ENCODE measurements at regions not wholly inside any gene's neighbourhood (a gene's known extent, or its start where the extent isn't known, plus 50 kb on each side); places are given as distances from the start of the nearest gene placed in this dataset.
"Not testable (repeated sequence)": the region's sequence is repeated elsewhere in the genome, so short reads cannot be mapped to it uniquely, and the experiment has no call there.

DNA sequence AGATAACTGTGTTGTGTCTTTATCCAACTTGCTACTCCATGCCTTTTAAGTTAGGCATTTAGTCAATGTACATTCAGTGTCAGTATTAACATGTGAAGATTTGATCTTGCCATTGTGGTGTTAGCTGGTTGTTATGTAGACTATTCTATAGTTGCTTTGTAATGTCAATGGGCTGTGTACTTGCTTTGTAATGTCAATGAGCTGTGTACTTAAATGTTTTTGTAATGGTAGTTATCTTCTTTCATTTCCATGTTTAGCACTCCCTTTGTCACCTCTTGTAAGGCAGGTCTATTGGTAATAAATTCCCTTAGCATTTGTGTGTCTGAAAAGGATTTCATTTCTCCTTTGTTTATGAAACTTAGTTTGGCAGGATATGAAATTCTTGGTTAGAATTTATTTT lies 53.4 kb downstream of the MC4R start:
- DNase-seq = no peak

DNA sequence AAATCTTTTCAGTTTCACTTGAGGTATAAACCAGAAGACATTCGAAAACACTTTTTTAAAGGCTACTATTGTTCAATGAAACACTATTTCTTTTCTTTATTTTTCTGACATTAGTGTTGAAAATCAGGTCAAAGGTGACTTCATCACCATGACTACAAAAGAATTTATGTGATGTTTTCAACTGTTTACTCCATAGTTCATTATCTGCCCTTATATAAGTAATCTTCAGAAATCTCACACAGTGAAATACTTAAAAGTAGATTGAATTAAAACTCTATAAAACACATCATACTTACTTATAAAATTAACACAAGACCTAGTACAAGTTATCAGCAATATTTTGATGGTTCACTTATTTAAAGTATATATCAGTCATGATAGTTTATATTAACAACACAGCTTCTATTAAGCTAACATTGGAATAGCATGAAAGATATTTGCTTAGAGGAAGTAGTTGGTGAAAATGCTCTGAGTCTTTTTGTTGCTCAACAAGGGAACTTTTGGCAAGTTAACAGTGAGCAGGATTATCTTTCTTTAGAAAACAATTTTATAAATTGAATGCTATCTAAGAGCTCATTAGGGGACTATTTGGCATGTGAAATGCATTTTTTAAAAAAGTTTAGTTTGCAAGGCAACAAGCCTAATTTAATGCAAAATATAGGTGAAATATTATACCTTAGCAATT lies 60.8 kb downstream of the MC4R start:
- no peak for DNase-seq

- DNase-seq = no peak
These were observed 76.9 kb downstream of the MC4R start for GRCh38 chr18:60295674-60296073.

DNA sequence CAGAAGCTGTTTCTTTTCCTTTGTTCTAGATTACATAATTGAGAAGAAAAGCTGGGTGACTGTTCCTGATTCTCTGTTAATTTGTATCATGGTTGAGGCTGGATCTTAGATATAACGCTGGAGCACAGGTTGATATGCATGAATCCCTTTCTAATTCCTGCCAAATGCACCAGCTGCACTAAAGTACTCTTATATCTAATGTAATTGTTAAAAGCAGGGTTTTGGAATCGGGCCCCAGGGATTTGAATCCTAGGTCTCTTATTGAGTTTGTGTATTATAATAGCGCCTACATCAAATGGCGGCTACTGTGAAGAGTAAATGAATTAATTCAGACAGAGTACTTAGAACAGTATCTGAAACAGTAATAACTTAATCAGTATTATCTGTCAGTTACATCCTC lies 80.4 kb downstream of the MC4R start:
- peak; percentile 79 to 91 for DNase-seq

GRCh38 chr18:60279391-60279790 lies 93.2 kb downstream of the MC4R start:
- peak in 1 of 2 experiments; percentile 15 for DNase-seq

GRCh38 chr18:60277855-60278480 lies 94.6 kb downstream of the MC4R start:
- no peak for DNase-seq

DNA sequence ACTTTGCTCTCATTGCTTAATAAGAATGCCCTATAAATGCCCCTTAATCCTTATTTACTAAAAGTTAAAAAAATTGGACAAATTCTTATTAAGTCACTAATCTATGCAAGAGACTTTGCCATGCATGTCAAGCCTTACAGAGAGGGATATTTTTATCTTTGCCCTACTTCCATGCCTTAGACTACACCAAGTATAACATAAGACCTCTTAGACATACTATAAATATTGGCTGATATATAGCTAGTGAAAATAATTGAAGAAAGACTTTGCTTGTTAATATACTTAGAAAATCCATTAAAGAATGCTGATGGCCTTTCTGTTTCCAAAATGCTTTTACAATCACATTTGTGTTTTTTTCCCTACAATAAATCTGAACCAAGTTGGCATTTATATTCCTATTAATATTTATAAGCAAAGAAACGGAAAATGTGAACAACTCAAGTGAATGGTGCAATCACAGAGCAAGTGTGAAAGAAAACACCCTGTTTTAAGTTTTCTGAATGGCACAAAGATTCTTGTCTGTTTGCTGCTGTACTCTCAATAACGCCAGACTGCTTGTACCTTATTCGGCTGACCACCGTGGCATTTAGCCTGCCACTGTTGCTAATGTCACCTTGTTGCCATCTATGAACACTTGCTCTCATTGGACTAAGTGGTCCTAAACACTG lies 105.0 kb downstream of the MC4R start:
- no peak for DNase-seq

GRCh38 chr18:60266558-60266957 lies 106.0 kb downstream of the MC4R start:
- DNase-seq = no peak

GRCh38 chr18:60259052-60259681 lies 113.4 kb downstream of the MC4R start:
- no peak for DNase-seq

DNA sequence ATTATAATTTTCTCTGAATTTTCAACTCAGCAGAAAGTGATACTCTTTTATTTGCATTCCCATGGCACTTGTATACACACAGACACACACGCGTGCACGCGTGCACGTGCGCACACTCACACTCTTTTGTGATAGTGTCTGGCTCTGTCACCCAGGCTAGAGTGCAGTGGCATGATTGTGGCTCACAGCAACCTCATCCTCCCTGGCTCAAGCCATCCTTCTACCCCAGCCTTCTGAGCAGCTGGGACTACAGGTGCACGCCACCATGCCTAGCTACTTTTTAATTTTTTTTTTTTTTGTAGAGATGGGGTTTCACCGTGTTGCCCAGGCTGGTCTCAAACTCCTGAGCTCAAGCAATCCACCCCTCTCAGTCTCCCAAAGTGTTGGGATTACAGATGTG lies 123.2 kb downstream of the MC4R start:
- DNase-seq = no peak

DNA sequence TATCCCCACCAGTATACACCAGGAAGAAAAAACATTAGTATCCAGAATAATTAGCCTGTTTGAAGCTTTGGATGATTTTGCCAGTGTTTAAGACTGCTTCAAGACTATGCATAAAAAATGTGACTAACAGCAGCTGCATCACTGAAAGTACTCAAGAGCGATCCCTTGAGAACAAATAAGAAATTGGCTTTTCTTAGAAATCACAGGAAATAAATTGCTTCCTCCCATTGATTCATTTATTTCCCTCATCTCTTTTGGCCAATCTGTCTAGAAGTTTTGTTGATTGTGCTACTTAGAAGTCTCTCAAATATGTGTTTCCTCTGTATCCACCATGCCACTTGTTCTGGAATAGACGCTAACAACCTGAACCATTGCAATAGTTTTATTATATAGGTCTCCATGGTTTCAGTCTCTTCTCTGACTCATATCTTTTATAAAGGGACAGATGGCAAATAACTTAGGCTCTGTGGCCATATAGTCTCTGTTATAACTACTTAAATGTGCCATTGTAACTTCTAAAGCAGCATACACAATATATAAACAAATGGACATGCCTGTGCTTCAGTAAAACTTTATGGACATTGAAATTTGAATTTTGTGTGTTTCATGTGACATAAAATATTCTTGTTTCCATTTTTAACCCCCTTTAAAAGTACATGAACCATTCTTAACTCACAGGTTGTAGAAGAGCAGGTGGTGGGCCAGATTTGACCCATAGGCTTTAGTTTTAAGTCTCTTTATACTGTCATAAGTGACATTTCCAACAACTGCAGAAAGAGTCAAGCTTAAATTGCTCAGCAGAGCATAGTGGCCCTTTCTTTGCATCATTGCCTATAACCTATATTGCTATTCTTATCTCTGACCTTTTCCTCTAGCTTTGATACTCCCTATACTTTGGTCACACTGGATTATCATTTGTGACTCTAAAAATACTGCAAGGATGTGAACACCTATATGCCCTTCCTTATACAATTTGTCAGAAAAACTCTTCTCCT lies 123.9 kb downstream of the MC4R start:
- DNase-seq = peak in 1 of 2 experiments; percentile 19

- DNase-seq = no peak
These were observed 125.5 kb downstream of the MC4R start for GRCh38 chr18:60247103-60247502.

GRCh38 chr18:60246606-60247005 lies 126.0 kb downstream of the MC4R start:
- DNase-seq = no peak

DNA sequence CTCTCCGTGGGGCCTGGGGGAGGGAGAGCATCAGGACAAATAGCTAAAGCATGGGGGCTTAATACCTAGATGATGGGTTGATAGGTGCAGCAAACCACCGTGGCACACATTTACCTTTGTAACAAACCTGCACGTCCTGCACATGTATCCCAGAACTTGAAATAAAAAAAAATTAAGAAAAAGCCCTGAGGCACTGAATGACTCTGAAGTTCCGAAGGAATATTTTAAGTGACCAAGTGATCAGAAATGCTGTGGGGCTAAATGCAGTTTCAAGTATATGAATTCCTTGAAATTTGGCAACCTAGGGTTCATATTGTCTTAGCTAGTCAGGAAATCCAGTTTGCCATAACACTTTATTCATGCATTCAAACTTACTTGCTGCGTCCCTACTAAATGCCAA lies 127.5 kb downstream of the MC4R start:
- no peak for DNase-seq

- DNase-seq = not testable (repeated sequence)
These were observed 133.4 kb downstream of the MC4R start for GRCh38 chr18:60239024-60239710.

GRCh38 chr18:60235164-60235563 lies 137.4 kb downstream of the MC4R start:
- no peak for DNase-seq

GRCh38 chr18:60232541-60232940 lies 140.0 kb downstream of the MC4R start:
- no peak for DNase-seq

DNA sequence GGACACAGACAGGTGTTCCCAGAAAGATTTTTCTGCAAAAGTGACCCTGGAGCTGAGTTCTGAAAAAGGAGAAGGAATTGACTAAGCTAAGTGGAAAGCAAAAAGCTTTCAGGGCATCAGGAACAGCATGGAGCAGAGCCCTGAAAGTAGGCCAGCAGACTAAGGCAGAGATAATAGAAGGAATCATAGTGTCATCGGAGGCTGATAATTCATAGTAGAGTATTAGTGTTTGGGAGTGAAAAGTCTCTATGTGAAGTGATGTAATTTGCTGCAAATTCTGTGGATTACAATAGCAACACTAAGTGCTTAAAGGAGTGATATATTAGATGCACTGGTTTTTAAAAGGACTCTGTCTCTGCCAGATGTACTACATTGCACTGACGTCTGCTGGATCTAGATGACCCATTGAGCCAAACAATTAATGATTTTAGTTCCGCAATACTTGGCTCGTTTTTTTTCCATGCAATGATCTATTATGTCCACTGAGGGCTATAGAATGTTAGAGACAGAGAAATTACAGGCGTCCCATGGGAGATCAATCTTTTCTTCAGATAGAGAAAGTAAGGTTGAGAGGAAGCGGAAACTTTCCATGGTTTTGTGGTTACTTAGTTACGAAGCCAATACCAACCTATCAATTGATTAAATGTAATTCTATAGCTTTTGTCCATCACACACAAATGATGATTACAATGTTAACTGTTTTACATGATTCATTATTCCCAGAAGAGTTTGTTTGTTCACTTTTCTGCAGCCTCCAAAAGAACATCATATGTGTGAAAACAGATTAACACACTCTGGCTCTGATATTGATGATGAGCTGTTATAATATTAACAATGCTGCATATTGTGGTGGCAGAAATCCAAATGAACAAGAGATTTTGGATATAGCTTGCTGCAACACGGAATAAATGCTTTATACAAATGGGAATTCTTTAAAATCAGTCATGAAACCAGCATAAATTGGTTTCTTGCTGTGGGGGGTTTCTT lies 143.7 kb downstream of the MC4R start:
- no peak for DNase-seq

DNA sequence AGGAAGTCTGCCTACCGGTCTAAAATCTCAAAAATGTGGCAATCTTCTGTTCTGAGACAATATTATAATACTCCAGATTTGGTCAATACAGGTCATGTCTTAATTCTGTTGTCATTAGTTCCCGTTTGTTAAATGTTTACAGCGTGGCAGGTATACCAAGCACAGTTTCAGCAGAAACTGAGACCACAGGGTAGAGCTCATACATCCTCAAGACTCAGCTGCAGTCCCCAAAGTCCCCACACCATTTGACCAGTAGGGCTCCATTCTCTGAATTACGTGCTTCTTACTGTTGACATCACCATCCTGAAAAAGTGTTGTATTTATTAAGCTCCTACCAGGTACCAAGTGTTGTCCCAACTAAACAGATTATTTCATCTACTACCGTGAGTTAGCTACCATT lies 157.1 kb downstream of the MC4R start:
- DNase-seq = no peak

- DNase-seq = no peak
These were observed 163.5 kb downstream of the MC4R start for GRCh38 chr18:60209042-60209441.

DNA sequence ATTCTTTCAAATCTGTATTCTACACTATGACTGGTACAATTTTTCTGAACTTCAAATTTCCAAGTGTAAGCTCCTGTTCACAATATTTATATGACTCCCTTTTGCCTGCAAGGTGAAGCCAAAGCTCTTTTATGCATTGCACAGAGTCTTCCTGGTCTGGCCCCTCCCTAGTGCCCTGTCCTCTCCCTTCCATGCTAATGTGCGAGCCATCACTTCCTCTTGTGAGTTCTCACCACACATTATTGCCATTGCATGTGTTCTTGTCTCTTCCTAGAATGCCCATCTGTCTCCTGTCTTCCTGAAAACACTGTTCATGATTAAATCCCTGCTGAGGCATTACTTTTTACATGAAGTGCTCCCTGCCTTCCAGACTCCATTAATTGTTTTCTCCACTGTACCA lies 169.9 kb downstream of the MC4R start:
- DNase-seq = peak in 1 of 2 experiments; percentile 12

Measured in NCI-H524 (cell line).